Fibroblast of lung (primary cell): ENCODE measurements at regions not wholly inside any gene's neighbourhood (a gene's known extent, or its start where the extent isn't known, plus 50 kb on each side); places are given as distances from the start of the nearest gene placed in this dataset.

Experiments used
- CTCF ChIP-seq, 2 donors: IDR thresholded peaks in 1 of 2; conservative IDR thresholded peaks in 1 of 2; 1 replicate in 1 of 2; 2 replicates in 1 of 2; pipeline ENCODE4 v1.5.1; 2011 to 2012; ENCODE audit warnings: low read length in 2 of 2, control low read depth in 1 of 2, inconsistent platforms in 1 of 2, low read depth in 1 of 2, mild to moderate bottlenecking in 1 of 2
- EZH2 ChIP-seq: IDR thresholded peaks from 2 replicates; pipeline ENCODE4 v1.5.1; 2012; ENCODE audit warnings: low read length, control low read depth, mild to moderate bottlenecking; ENCODE audit errors: missing control alignments

GRCh38 chr17:31654936-31655335, 204.1 kb downstream of the COPRS start:
- TF ChIP-seq CTCF (conservative IDR thresholded peaks at IDR 0.05 in 1 of 2, IDR thresholded peaks at IDR 0.05 in 1 of 2; ENCODE audit: low read depth in 1 of 2, low read length in 2 of 2), result no peak
- TF ChIP-seq EZH2, result no peak
